ENCODE measurements at regions not wholly inside any gene's neighbourhood (a gene's known extent, or its start where the extent isn't known, plus 50 kb on each side); places are given as distances from the start of the nearest gene placed in this dataset.

- Histone ChIP-seq H3K4me1 (ENCODE audit: control insufficient read depth, insufficient read depth, low read length) (no peaks in the 10 kb centered on the region), H3K27me3 (ENCODE audit: control insufficient read depth, insufficient read depth, low read length, poor library complexity, severe bottlenecking) (no peaks in the 10 kb centered on the region), H3K36me3 (ENCODE audit: control insufficient read depth, insufficient read depth, low read length) (no peaks in the 10 kb centered on the region), H3K9me3 (ENCODE audit: control insufficient read depth, low read length) (no peaks in the 10 kb centered on the region), H3K9ac (ENCODE audit: extremely low read depth, low read length, poor library complexity, severe bottlenecking) (no peak overlapping the region), H3K27ac (ENCODE audit: low read depth, low read length) (no peak overlapping the region), H3K4me3 (ENCODE audit: low read length) (no peak overlapping the region)
- Mint-ChIP-seq H3K4me1 (no peaks in the 10 kb centered on the region), H3K9me3 (no peaks in the 10 kb centered on the region), H3K27ac (no peak overlapping the region), H3K36me3 (ENCODE audit: low read depth) (no peaks in the 10 kb centered on the region), H3K4me3 (no peak overlapping the region), H3K27me3 (ENCODE audit: insufficient read depth) (peaks cover 2% of the 10 kb centered on the region)
- WGBS, 2 experiments (ENCODE audit: insufficient coverage in 1 of 2, insufficient read length in 1 of 2) = 87 to 100% methylated on average over 2 to 5 of the region's 5 CpGs
- TF ChIP-seq CTCF (conservative IDR thresholded peaks at IDR 0.05) = no peak
- DNase-seq = no peak
Measured at GRCh38 chr2:19719540-19719939, 182.2 kb downstream of the TTC32 start.

- Histone ChIP-seq H3K9me3 (ENCODE audit: control insufficient read depth, low read length) (no peaks in the 10 kb centered on the region), H3K4me1 (ENCODE audit: control insufficient read depth, insufficient read depth, low read length) (no peaks in the 10 kb centered on the region), H3K27ac (ENCODE audit: low read depth, low read length) (no peak overlapping the region), H3K4me3 (ENCODE audit: low read length) (no peak overlapping the region), H3K36me3 (ENCODE audit: control insufficient read depth, insufficient read depth, low read length) (no peaks in the 10 kb centered on the region), H3K27me3 (ENCODE audit: control insufficient read depth, insufficient read depth, low read length, poor library complexity, severe bottlenecking) (no peaks in the 10 kb centered on the region), H3K9ac (ENCODE audit: extremely low read depth, low read length, poor library complexity, severe bottlenecking) (no peak overlapping the region)
- H3K27me3 Mint-ChIP-seq (ENCODE audit: insufficient read depth) = peaks cover 5% of the 10 kb centered on the region
- H3K36me3 Mint-ChIP-seq (ENCODE audit: low read depth) = no peaks in the 10 kb centered on the region
- WGBS, 2 experiments (ENCODE audit: insufficient coverage in 1 of 2, insufficient read length in 1 of 2) = 96 to 100% methylated on average over 2 of the region's 2 CpGs
- DNase-seq = no peak
- no peak overlapping the region for H3K27ac Mint-ChIP-seq
- no peaks in the 10 kb centered on the region for H3K9me3 Mint-ChIP-seq
- H3K4me1 Mint-ChIP-seq = no peaks in the 10 kb centered on the region
- no peak overlapping the region for H3K4me3 Mint-ChIP-seq
- TF ChIP-seq CTCF (conservative IDR thresholded peaks at IDR 0.05) = no peak
Measured at GRCh38 chr2:19717446-19717845, 184.3 kb downstream of the TTC32 start.

- no peak overlapping the region for H3K4me3 ChIP-seq (ENCODE audit: low read length)
- peaks cover 4% of the 10 kb centered on the region for H3K27me3 Mint-ChIP-seq (ENCODE audit: insufficient read depth)
- H3K9me3 ChIP-seq (ENCODE audit: control insufficient read depth, low read length) = no peaks in the 10 kb centered on the region
- DNase-seq = no peak
- 83 to 87% methylated on average over 3 to 4 of the region's 4 CpGs for WGBS, 2 experiments (ENCODE audit: insufficient coverage in 1 of 2, insufficient read length in 1 of 2)
- TF ChIP-seq CTCF (conservative IDR thresholded peaks at IDR 0.05) = no peak
- peaks cover 4% of the 10 kb centered on the region for H3K4me1 Mint-ChIP-seq
- H3K4me1 ChIP-seq (ENCODE audit: control insufficient read depth, insufficient read depth, low read length) = no peaks in the 10 kb centered on the region
- H3K27ac ChIP-seq (ENCODE audit: low read depth, low read length) = no peak overlapping the region
- H3K4me3 Mint-ChIP-seq = no peak overlapping the region
- H3K9ac ChIP-seq (ENCODE audit: extremely low read depth, low read length, poor library complexity, severe bottlenecking) = no peak overlapping the region
- H3K36me3 ChIP-seq (ENCODE audit: control insufficient read depth, insufficient read depth, low read length) = no peaks in the 10 kb centered on the region
- no peaks in the 10 kb centered on the region for H3K36me3 Mint-ChIP-seq (ENCODE audit: low read depth)
- H3K27ac Mint-ChIP-seq = no peak overlapping the region
- H3K27me3 ChIP-seq (ENCODE audit: control insufficient read depth, insufficient read depth, low read length, poor library complexity, severe bottlenecking) = no peaks in the 10 kb centered on the region
- peaks cover 4% of the 10 kb centered on the region for H3K9me3 Mint-ChIP-seq
Measured at GRCh38 chr2:19714926-19715325, 186.9 kb downstream of the TTC32 start.
